ENCODE measurements at regions not wholly inside any gene's neighbourhood (a gene's known extent, or its start where the extent isn't known, plus 50 kb on each side); places are given as distances from the start of the nearest gene placed in this dataset.

- TF ChIP-seq CTCF (tag by site-specific recombination; IDR thresholded peaks at IDR 0.05) (no peak), ZEB2 (tag by site-specific recombination; IDR thresholded peaks at IDR 0.05) (no peak), ZNF292 (tag by site-specific recombination; IDR thresholded peaks at IDR 0.05; ENCODE audit: borderline replicate concordance, low read depth) (no peak), ZNF354C (tag by site-specific recombination; IDR thresholded peaks at IDR 0.05; ENCODE audit: borderline replicate concordance, low read depth) (no peak), ZNF121 (tag by site-specific recombination; IDR thresholded peaks at IDR 0.05) (no peak), YY1 (tag by site-specific recombination; IDR thresholded peaks at IDR 0.05) (no peak), ZNF18 (tag by site-specific recombination; IDR thresholded peaks at IDR 0.05) (no peak), ZNF324 (tag by site-specific recombination; IDR thresholded peaks at IDR 0.05) (no peak), ZFP37 (tag by site-specific recombination; IDR thresholded peaks at IDR 0.05) (no peak), ZFP41 (tag by site-specific recombination; IDR thresholded peaks at IDR 0.05; ENCODE audit: borderline replicate concordance) (no peak), ZNF239 (tag by site-specific recombination; IDR thresholded peaks at IDR 0.05) (no peak), ZBTB44 (tag by site-specific recombination; IDR thresholded peaks at IDR 0.05) (no peak)
Observed at GRCh38 chr15:31456354-31457060, 129.9 kb downstream of the KLF13 start.

All from HEK293 (cell line).